Tibial nerve (tissue), 3 donors: ENCODE measurements at regions not wholly inside any gene's neighbourhood (a gene's known extent, or its start where the extent isn't known, plus 50 kb on each side); places are given as distances from the start of the nearest gene placed in this dataset.

Experiments used
- POLR2A ChIP-seq, 2 donors: fragments of 450-650 bp; IDR thresholded peaks; one replicate each; pipeline ENCODE4 v1.6.1; 2017; ENCODE audit warnings: antibody characterized with exemption in 2 of 2, mild to moderate bottlenecking in 2 of 2, moderate library complexity in 2 of 2
- TF ChIP-seq, protein P1 (sequence below), 5 experiments: fragments of 200-600 bp in 3 of 5; fragments of 450-650 bp in 2 of 5; sonication (generic) in 3 of 5; IDR thresholded peaks; one replicate each; pipeline ENCODE4 v1.5.1; 2016 to 2019; ENCODE audit warnings: antibody characterized with exemption in 5 of 5, mild to moderate bottlenecking in 3 of 5, moderate library complexity in 2 of 5

DNA sequence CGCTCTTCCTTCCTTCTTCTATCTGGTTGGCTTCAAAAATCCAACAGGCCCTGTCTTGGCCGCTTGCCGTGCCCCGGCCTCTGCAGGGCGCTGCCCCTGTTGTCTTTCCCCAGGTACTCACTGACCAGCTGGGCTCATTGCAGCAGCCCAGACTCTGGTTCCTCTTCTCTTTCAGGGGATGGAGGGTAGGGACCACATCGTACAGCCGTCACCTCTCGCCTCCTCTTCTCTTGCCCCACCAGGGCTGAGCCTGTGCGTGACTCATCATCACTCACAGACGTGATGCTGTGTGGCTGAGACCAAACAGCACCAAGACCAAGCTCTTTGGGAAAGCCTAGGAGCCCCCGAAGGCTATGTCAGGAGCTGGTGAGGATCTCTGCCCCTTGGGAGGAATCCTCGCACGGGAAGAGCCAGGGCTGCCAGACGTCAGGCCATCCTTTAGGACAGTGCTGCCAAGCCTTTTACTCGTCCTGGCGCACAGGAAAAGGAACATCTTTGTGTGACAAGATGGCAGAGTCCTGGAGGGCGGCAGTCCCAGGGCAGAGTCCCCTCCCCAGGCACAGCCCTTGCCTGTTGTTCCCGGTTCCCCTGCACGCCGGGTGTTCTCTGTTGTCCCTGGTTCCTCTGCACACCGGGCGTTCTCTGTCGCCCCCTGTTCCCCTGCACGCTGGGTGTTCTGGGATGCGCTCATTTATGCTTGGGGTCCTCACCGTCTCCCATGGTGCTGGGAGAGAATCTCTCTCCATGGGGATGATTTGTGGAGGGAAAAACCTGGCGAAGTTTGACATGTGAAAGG lies 188.5 kb upstream of the SHH start:
- TF ChIP-seq, protein P1, sequence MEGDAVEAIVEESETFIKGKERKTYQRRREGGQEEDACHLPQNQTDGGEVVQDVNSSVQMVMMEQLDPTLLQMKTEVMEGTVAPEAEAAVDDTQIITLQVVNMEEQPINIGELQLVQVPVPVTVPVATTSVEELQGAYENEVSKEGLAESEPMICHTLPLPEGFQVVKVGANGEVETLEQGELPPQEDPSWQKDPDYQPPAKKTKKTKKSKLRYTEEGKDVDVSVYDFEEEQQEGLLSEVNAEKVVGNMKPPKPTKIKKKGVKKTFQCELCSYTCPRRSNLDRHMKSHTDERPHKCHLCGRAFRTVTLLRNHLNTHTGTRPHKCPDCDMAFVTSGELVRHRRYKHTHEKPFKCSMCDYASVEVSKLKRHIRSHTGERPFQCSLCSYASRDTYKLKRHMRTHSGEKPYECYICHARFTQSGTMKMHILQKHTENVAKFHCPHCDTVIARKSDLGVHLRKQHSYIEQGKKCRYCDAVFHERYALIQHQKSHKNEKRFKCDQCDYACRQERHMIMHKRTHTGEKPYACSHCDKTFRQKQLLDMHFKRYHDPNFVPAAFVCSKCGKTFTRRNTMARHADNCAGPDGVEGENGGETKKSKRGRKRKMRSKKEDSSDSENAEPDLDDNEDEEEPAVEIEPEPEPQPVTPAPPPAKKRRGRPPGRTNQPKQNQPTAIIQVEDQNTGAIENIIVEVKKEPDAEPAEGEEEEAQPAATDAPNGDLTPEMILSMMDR (IDR thresholded peaks at IDR 0.05) = no peak
- no peak for TF ChIP-seq POLR2A (IDR thresholded peaks at IDR 0.05)
